Neural cell (in vitro differentiated cells): ENCODE measurements at regions not wholly inside any gene's neighbourhood (a gene's known extent, or its start where the extent isn't known, plus 50 kb on each side); places are given as distances from the start of the nearest gene placed in this dataset.

ENCODE experiments used
- EP300 ChIP-seq: fragments of 450-650 bp; conservative IDR thresholded peaks from 2 replicates; pipeline ENCODE4 v1.6.1; 2014; ENCODE audit warnings: antibody characterized with exemption, mild to moderate bottlenecking, moderate library complexity; ENCODE audit not compliant: poor library complexity, severe bottlenecking
- EZH2 ChIP-seq: fragments of 200-600, 300-800 bp; shearing (Covaris generic), sonication (generic); IDR thresholded peaks from 2 replicates; pipeline ENCODE4 v1.6.1; 2014; ENCODE audit warnings: antibody characterized with exemption, low read length, borderline replicate concordance, mild to moderate bottlenecking; ENCODE audit not compliant: insufficient read depth, poor library complexity, severe bottlenecking
- MXI1 ChIP-seq: fragments of 450-650 bp; conservative IDR thresholded peaks from 2 replicates; pipeline ENCODE4 v1.6.1; 2014; ENCODE audit warnings: antibody characterized with exemption, mild to moderate bottlenecking; ENCODE audit not compliant: poor library complexity, severe bottlenecking
- POLR2AphosphoS5 ChIP-seq: IDR thresholded peaks from 2 replicates; pipeline ENCODE4 v1.6.1; 2012
- SMC3 ChIP-seq: fragments of 450-650 bp; conservative IDR thresholded peaks from 2 replicates; pipeline ENCODE4 v1.6.1; 2014; ENCODE audit warnings: antibody characterized with exemption, mild to moderate bottlenecking, moderate library complexity; ENCODE audit not compliant: poor library complexity
- TAF1 ChIP-seq: IDR thresholded peaks from 2 replicates; pipeline ENCODE4 v1.6.1; 2012; ENCODE audit warnings: low read depth
- TF ChIP-seq, protein P1 (sequence below): fragments of 450-650 bp; IDR thresholded peaks from 2 replicates; pipeline ENCODE4 v1.5.1; 2014; ENCODE audit warnings: antibody characterized with exemption, mild to moderate bottlenecking, moderate library complexity; ENCODE audit not compliant: poor library complexity, severe bottlenecking

DNA sequence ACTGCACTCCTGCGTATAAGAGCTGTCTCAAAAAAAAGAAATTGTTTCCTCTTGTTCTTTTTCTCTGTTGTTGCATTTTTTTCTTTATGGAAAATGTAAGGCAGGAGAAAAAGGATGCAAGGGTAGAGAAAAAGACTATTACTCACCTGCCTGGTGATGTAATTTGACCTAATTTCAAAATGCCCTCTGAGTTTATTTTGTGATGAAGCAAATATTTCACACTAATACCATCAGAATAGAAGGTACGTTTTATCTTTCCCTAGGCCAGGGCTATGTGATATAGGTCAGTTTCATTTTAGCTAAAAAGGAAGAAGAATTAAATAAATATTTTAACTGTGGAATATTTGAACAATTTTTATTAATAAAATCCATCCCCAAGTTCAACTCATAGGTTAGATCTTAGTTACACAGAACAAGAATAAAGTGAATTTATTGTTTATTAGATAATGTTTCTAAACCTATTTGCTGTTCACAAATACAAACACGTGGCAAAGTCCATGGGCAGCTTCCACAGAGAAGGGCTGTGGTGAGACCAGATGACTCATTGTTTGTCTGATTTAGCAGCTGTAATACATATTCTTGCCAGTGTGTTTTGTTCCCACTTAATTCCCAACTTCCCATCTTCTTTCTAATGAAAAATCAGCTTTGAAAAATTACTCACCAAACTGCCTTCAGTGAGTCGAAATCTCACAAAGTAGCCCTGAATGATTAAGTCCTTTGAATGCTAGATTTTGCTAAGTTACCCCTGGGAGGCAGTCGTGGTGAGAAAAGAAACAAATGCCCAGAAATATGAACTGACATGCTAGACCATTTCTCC lies 52.8 kb upstream of the CCDC112 start:
- TF ChIP-seq, protein P1, sequence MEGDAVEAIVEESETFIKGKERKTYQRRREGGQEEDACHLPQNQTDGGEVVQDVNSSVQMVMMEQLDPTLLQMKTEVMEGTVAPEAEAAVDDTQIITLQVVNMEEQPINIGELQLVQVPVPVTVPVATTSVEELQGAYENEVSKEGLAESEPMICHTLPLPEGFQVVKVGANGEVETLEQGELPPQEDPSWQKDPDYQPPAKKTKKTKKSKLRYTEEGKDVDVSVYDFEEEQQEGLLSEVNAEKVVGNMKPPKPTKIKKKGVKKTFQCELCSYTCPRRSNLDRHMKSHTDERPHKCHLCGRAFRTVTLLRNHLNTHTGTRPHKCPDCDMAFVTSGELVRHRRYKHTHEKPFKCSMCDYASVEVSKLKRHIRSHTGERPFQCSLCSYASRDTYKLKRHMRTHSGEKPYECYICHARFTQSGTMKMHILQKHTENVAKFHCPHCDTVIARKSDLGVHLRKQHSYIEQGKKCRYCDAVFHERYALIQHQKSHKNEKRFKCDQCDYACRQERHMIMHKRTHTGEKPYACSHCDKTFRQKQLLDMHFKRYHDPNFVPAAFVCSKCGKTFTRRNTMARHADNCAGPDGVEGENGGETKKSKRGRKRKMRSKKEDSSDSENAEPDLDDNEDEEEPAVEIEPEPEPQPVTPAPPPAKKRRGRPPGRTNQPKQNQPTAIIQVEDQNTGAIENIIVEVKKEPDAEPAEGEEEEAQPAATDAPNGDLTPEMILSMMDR = no peak
- no peak for TF ChIP-seq EP300
- no peak for TF ChIP-seq MXI1
- TF ChIP-seq SMC3 = no peak
- TF ChIP-seq EZH2 = no peak
- no peak for TF ChIP-seq TAF1
- TF ChIP-seq POLR2AphosphoS5 = no peak
